DLD1 (cell line): ENCODE measurements at regions not wholly inside any gene's neighbourhood (a gene's known extent, or its start where the extent isn't known, plus 50 kb on each side); places are given as distances from the start of the nearest gene placed in this dataset.

Experiments used
- in situ Hi-C: cut with HindIII; loops from 2 replicates; pipeline ENCODE4 v1.10.0; 2017; ENCODE audit warnings: low sequenced_read_pairs

- in situ Hi-C loops, result no loop called here
Observed at GRCh38 chr1:209335178-209335577, 248.3 kb upstream of the CAMK1G start.

GRCh38 chr1:209341146-209341545 lies 242.4 kb upstream of the CAMK1G start:
- in situ Hi-C loops, result no loop called here

DNA sequence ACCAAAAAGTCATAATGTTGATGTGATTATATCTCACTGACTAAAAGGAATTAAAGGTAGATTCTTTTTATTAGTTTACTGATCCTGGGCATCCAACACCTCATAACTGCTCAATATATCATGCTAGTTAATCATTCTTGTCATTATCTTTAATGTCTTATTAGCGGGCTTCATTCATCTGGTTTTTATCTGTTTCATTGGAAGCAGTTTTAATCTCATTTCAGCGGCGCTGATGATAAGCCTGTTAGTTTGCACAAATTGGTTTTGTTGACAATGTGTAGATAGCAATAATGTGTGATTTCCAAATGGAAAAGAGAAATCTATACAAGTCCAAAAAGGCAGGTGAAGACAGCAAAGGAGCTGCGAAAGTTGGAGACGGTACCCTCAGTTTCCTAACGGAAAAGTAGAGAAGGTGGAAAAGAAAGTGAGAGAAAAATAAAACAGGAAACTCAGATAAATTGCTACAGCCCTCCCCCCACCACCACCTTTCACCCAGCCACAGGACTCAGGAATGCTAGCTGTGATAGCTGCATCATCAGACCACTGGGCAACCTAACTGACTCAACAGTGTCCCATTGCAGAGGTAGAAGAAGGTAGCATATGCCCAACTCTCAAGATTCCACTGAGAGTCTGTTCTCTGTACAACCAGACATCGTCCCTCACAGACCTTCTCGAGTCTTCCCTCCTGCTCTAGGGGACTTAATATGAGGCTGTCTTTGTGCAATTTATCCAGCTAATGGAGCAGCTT lies 241.7 kb upstream of the CAMK1G start:
- in situ Hi-C loops, result no loop called here

GRCh38 chr1:209342441-209343175 lies 240.9 kb upstream of the CAMK1G start:
- in situ Hi-C loops, result no loop called here

DNA sequence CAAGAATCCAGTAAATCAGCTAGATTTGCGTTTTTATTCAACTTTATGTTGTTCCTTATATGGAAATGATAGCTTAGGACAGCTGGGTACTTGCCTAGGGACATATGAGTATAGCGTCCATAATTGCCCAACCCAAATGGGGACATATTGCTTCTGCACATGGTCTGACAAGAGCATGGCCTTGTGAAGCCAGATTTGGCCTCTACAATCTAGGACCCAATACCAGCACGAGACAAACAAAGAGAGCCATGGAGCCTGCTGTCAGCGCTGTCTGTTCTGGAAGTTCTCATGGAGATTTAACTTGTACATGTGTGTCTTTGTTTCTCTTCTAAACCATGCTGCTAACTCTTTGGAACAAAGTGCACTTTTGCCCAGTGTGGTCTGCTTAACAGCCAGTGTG lies 240.0 kb upstream of the CAMK1G start:
- in situ Hi-C loops, result no loop called here

GRCh38 chr1:209344156-209344555 lies 239.4 kb upstream of the CAMK1G start:
- in situ Hi-C loops, result no loop called here

- in situ Hi-C loops, result loop anchor here (10.0 kb wide), 1 partner anchor 75 kb away; no protein-coding TSS in a partner anchor
Observed at GRCh38 chr1:209349363-209350308, 233.9 kb upstream of the CAMK1G start.

DNA sequence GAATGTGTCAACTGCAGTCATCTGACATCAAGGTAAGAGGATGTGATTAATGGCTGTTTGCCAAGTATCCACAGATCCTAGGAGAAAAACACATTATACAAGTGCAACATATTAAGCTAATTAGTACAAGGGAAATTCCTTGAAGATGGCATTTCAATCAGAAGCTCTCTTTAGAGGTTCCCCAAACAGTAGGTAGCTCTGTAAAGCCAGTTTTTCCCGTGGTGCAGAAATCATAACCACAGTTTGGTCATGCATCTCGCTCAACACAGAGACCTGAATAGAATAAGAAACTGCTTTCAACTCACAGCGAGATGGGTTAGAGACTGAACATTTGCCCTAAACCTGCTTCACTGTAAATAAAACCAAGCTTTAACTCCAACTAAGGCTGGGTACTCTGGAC lies 230.5 kb upstream of the CAMK1G start:
- in situ Hi-C loops, result loop anchor here (10.0 kb wide), 1 partner anchor 72 kb away; no protein-coding TSS in a partner anchor

- in situ Hi-C loops, result loop anchor here (10.0 kb wide), 1 partner anchor 71 kb away; no protein-coding TSS in a partner anchor
Observed at GRCh38 chr1:209354111-209354839, 229.2 kb upstream of the CAMK1G start.

- in situ Hi-C loops, result loop anchor here (10.0 kb wide), 1 partner anchor 70 kb away; no protein-coding TSS in a partner anchor
Observed at GRCh38 chr1:209354840-209355165, 228.7 kb upstream of the CAMK1G start.

DNA sequence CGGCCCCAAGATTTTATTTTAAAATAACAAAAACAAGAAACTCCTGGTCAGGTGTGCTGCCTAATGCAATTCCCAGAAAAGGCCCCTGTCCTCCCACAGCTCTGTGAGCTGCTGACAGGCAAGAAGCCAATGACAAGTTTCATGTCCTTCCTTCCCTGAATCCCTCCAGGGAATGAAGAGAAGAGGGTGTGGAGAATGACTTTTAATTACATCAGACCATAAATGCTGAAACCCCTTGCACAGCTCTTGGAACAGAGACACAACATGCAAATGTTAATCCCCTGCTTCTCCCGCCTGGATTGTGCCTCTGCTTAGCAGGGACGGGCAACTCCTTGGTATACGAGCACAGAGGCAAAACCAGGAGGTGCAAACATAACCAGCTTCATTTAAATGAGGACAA lies 228.1 kb upstream of the CAMK1G start:
- in situ Hi-C loops, result loop anchor here (10.0 kb wide), 1 partner anchor 69 kb away; no protein-coding TSS in a partner anchor

DNA sequence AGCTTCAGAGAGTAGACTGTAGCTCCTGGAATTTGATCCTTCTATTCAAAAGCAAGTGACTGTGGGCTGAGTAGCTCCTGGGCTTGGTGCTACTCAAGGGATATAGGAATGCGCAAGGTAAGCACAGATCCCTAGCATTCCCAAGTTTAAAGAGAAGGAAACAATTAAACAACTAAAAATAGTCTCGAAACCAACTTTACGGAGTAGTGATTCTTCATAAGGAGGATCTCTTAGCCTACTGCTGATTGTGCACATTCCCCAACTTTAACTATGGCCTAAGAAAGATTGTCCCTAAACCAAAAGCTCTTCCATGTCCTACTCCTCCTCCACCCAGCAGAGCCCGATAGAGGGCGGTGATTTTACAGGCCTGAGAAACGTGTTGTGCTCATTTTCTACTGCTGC lies 226.5 kb upstream of the CAMK1G start:
- in situ Hi-C loops, result loop anchor here (10.0 kb wide), 1 partner anchor 68 kb away; no protein-coding TSS in a partner anchor

GRCh38 chr1:209363112-209363511 lies 220.4 kb upstream of the CAMK1G start:
- in situ Hi-C loops, result no loop called here

- in situ Hi-C loops, result no loop called here
Observed at GRCh38 chr1:209364716-209365115, 218.8 kb upstream of the CAMK1G start.

- in situ Hi-C loops, result no loop called here
Observed at GRCh38 chr1:209367061-209367772, 216.3 kb upstream of the CAMK1G start.

DNA sequence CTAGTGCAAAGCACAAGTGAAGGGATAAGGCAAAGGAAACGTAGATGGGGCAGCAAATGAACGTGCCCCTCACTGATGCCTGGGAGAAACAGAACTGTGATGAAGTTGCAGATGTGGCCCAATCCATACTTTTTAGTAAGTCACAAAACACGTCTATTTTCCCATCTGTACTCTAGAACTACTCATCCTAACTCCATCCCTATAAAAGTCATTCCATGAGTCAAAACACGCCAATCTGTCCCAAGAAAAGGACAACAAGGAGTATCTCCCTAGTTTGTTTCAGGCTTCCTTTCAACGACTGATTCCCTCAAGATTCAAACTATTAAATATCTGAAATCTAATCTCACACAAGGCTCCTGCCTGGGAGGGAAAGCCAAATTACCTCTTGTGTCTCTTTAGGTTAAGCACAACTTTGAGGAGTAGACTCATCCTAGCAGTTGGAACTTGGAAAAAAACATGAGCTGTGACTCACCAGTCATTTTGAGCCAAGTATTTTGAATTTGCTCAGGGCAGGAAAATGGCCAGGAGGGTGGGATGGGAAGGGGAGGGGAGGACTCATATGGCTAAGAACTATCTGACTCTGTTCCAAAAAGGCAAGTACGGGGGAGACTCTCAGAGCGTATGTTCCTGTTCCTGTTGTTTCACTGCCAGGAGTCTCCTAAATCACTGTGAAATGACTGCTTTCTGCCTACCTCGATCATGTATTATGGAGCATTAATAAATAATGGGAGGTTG lies 214.5 kb upstream of the CAMK1G start:
- in situ Hi-C loops, result no loop called here

DNA sequence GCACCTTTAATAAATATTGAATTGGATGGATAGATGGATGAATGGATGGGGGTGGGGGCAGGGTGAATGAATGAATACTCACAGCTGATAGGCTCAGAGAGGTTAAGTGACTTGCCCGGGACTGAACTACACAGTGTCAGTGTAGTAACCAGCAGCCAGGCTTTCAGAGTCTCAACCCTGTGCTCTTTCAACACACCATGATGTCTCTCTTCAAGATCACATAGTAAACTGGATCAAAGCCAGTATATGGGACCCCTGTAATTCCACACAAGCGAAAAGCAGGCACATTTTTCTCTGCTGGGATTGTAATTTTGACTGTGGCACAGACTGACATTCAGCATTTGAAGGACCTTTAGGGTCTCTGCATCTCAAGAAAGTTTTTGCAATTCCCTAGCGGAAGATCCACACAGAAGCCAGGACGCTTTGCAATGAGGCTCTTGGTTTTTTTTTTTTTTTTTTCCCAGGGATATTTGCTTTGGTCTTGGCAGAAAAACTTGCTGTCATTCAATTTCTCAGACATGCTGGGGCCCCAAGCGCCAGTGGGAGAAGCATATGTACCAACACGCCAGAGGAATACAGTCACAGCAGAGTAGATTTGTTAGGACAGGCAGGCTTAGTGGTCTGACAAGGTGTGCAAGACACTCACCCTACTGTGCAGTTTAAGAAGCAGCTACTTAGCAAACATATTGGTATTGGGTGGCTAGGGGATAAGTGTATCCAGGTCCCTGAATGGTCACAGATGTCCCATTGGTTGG lies 213.1 kb upstream of the CAMK1G start:
- in situ Hi-C loops, result no loop called here

- in situ Hi-C loops, result no loop called here
Observed at GRCh38 chr1:209375097-209375496, 208.4 kb upstream of the CAMK1G start.
